Kidney tubule cell (primary cell): ENCODE measurements at regions not wholly inside any gene's neighbourhood (a gene's known extent, or its start where the extent isn't known, plus 50 kb on each side); places are given as distances from the start of the nearest gene placed in this dataset.

Source experiments
- DNase-seq: peaks from one replicate; pipeline ENCODE4 v3.0.0-alpha.2; 2018; ENCODE audit warnings: low spot score

- DNase-seq: no peak
Observed at GRCh38 chr4:173845580-173845979, 315.6 kb upstream of the HAND2 start.

GRCh38 chr4:173839865-173840264 lies 309.8 kb upstream of the HAND2 start:
- no peak for DNase-seq

GRCh38 chr4:173837517-173837916 lies 307.5 kb upstream of the HAND2 start:
- no peak for DNase-seq

- peak; percentile 10 for DNase-seq
Observed at GRCh38 chr4:173835903-173836302, 305.9 kb upstream of the HAND2 start.

GRCh38 chr4:173834151-173834550 lies 304.1 kb upstream of the HAND2 start:
- DNase-seq: no peak

GRCh38 chr4:173829565-173829964 lies 299.5 kb upstream of the HAND2 start:
- DNase-seq: no peak

GRCh38 chr4:173827707-173828106 lies 297.7 kb upstream of the HAND2 start:
- no peak for DNase-seq

GRCh38 chr4:173821876-173822275 lies 291.8 kb upstream of the HAND2 start:
- no peak for DNase-seq

- DNase-seq: no peak
Observed at GRCh38 chr4:173821036-173821435, 291.0 kb upstream of the HAND2 start.

GRCh38 chr4:173807347-173807746 lies 277.3 kb upstream of the HAND2 start:
- DNase-seq: no peak

GRCh38 chr4:173805884-173806283 lies 275.9 kb upstream of the HAND2 start:
- DNase-seq: no peak

GRCh38 chr4:173802662-173803022 lies 272.6 kb upstream of the HAND2 start:
- no peak for DNase-seq

- no peak for DNase-seq
Observed at GRCh38 chr4:173801876-173802661, 272.0 kb upstream of the HAND2 start.

- no peak for DNase-seq
Observed at GRCh38 chr4:173801361-173801760, 271.3 kb upstream of the HAND2 start.

GRCh38 chr4:173797296-173797695 lies 267.3 kb upstream of the HAND2 start:
- no peak for DNase-seq

- no peak for DNase-seq
Observed at GRCh38 chr4:173794662-173795061, 264.6 kb upstream of the HAND2 start.

GRCh38 chr4:173793937-173794510 lies 264.0 kb upstream of the HAND2 start:
- no peak for DNase-seq

- no peak for DNase-seq
Observed at GRCh38 chr4:173782660-173783059, 252.6 kb upstream of the HAND2 start.

GRCh38 chr4:173777921-173778320 lies 247.9 kb upstream of the HAND2 start:
- no peak for DNase-seq

- no peak for DNase-seq
Observed at GRCh38 chr4:173777421-173777820, 247.4 kb upstream of the HAND2 start.

- no peak for DNase-seq
Observed at GRCh38 chr4:173769568-173769967, 239.5 kb upstream of the HAND2 start.

- DNase-seq: no peak
Observed at GRCh38 chr4:173767650-173768049, 237.6 kb upstream of the HAND2 start.

- no peak for DNase-seq
Observed at GRCh38 chr4:173766171-173766600, 236.2 kb upstream of the HAND2 start.

GRCh38 chr4:173765751-173766150 lies 235.7 kb upstream of the HAND2 start:
- no peak for DNase-seq
